ENCODE measurements at regions not wholly inside any gene's neighbourhood (a gene's known extent, or its start where the extent isn't known, plus 50 kb on each side); places are given as distances from the start of the nearest gene placed in this dataset.

GRCh38 chr2:57408587-57408986 lies 638.0 kb upstream of the VRK2 start:
- H3K27me3 ChIP-seq (ENCODE audit: control insufficient read depth in 1 of 2, insufficient read depth in 2 of 2, low read length in 2 of 2) = no peaks in the 10 kb centered on the region
- no peak overlapping the region for H3K9ac ChIP-seq (ENCODE audit: insufficient read depth, low read depth, low read length)
- no peak for FAIRE-seq
- peaks cover 20% of the 10 kb centered on the region for H3K9me3 ChIP-seq (ENCODE audit: low read length)
- TF ChIP-seq UBTF (CRISPR knock-in tag; IDR thresholded peaks at IDR 0.05) = no peak
- no peak for TF ChIP-seq TEF (CRISPR knock-in tag; IDR thresholded peaks at IDR 0.05)
- TF ChIP-seq DR1 (CRISPR knock-in tag; IDR thresholded peaks at IDR 0.05) = no peak
- TF ChIP-seq MTERF4 (CRISPR knock-in tag; IDR thresholded peaks at IDR 0.05) = no peak
- no peak for TF ChIP-seq NRL (CRISPR knock-in tag; IDR thresholded peaks at IDR 0.05; ENCODE audit: borderline replicate concordance)
- no peak for TF ChIP-seq HNRNPLL (IDR thresholded peaks at IDR 0.05; ENCODE audit: low read depth, low read length, poor library complexity, severe bottlenecking)
- TF ChIP-seq SIN3B (IDR thresholded peaks at IDR 0.05; ENCODE audit: low read length) = no peak
- TF ChIP-seq POLR2AphosphoS5 (IDR thresholded peaks at IDR 0.05; ENCODE audit: low read depth, low read length) = no peak
- TF ChIP-seq NCOA1 (CRISPR knock-in tag; IDR thresholded peaks at IDR 0.05) = no peak
- TF ChIP-seq GLI4 (CRISPR knock-in tag; IDR thresholded peaks at IDR 0.05; ENCODE audit: borderline replicate concordance) = no peak
- no peak for TF ChIP-seq ISL2 (CRISPR knock-in tag; IDR thresholded peaks at IDR 0.05)
- TF ChIP-seq ZFAT (CRISPR knock-in tag; conservative IDR thresholded peaks at IDR 0.05) = no peak
- no peak for TF ChIP-seq PRDM15 (CRISPR knock-in tag; IDR thresholded peaks at IDR 0.05)
- no peak for TF ChIP-seq ZNF501 (CRISPR knock-in tag; IDR thresholded peaks at IDR 0.05)
- TF ChIP-seq ASH2L (IDR thresholded peaks at IDR 0.05; ENCODE audit: insufficient read length, low read depth, low read length) = no peak
- no peak for TF ChIP-seq ZNF570 (CRISPR knock-in tag; IDR thresholded peaks at IDR 0.05; ENCODE audit: borderline replicate concordance)
- POLR2A ChIA-PET = no interaction called here
- no peak overlapping the region for H3K27ac ChIP-seq (ENCODE audit: extremely low read length, insufficient read depth, low read length)
- WGBS (ENCODE audit: low lambda C conversion rate) = 9% methylated on average over 1 of the region's 1 CpG
- H2AFZ ChIP-seq (ENCODE audit: low read length) = no peak overlapping the region
- ATAC-seq = no peak
- CTCF ChIA-PET (ENCODE audit: low intra/inter-chr PET ratio, low total read pairs) = no interaction called here
- H4K20me1 ChIP-seq (ENCODE audit: insufficient read depth, low read length) = no peaks in the 10 kb centered on the region
- no peaks in the 10 kb centered on the region for H3K36me3 ChIP-seq (replicated peaks in 1 of 2; ENCODE audit: control insufficient read depth in 1 of 2, insufficient read depth in 2 of 2, low read length in 2 of 2)
- no TSS peak for BruUV-seq (replicated peaks)
- no peaks in the 10 kb centered on the region for H3K79me2 ChIP-seq (ENCODE audit: insufficient read depth, low read length)
- in situ Hi-C loops (cut with HindIII; ENCODE audit: extremely low pct_ligation_motif_present, low pct_unique_long_range_greater_than_20kb) (no loop called here), intact Hi-C loops (cut with micrococcal nuclease; ENCODE audit: unreplicated experiment) (no loop called here)
- H3K4me2 ChIP-seq (ENCODE audit: low read depth, low read length) = no peak overlapping the region
- DNase-seq (ENCODE audit: low spot score) = no peak
- no peaks in the 10 kb centered on the region for H3K4me1 ChIP-seq (ENCODE audit: insufficient read depth, low read length)
- H3K4me3 ChIP-seq (replicated peaks in 1 of 3; ENCODE audit: insufficient read depth in 1 of 3, low read depth in 2 of 3, low read length in 3 of 3) = no peak overlapping the region
